Hepatocyte (in vitro differentiated cells): ENCODE measurements at regions not wholly inside any gene's neighbourhood (a gene's known extent, or its start where the extent isn't known, plus 50 kb on each side); places are given as distances from the start of the nearest gene placed in this dataset.
"Not testable (repeated sequence)": the region's sequence is repeated elsewhere in the genome, so short reads cannot be mapped to it uniquely, and the experiment has no call there.

Experiments used
- DNase-seq: peaks from one replicate; pipeline ENCODE4 v3.0.0-alpha.2; 2016; ENCODE audit warnings: low spot score
- H2AFZ ChIP-seq: fragments of 200-600 bp; sonication (generic); 2 replicates; pipeline ENCODE4 v1.6.0; 2016; ENCODE audit warnings: antibody characterized with exemption, mild to moderate bottlenecking
- H3K27ac ChIP-seq: fragments of 200-600 bp; sonication (generic); 2 replicates; pipeline ENCODE4 v1.5.1; 2016; ENCODE audit warnings: mild to moderate bottlenecking
- H3K27me3 ChIP-seq: fragments of 200-600 bp; sonication (generic); 2 replicates; pipeline ENCODE4 v1.6.1; 2016
- H3K36me3 ChIP-seq: fragments of 200-600 bp; sonication (generic); replicated peaks from 2 replicates; pipeline ENCODE4 v1.5.1; 2016; ENCODE audit warnings: low read depth; ENCODE audit not compliant: insufficient read depth
- H3K4me1 ChIP-seq: fragments of 200-600 bp; sonication (generic); 2 replicates; pipeline ENCODE4 v1.5.1; 2016; ENCODE audit warnings: mild to moderate bottlenecking, moderate library complexity; ENCODE audit not compliant: insufficient read depth
- H3K4me2 ChIP-seq: fragments of 200-600 bp; sonication (generic); 2 replicates; pipeline ENCODE4 v1.6.0; 2016
- H3K4me3 ChIP-seq: fragments of 200-600 bp; sonication (generic); 2 replicates; pipeline ENCODE4 v1.5.1; 2016; ENCODE audit warnings: mild to moderate bottlenecking
- H3K79me2 ChIP-seq: fragments of 200-600 bp; sonication (generic); 2 replicates; pipeline ENCODE4 v1.6.0; 2017; ENCODE audit warnings: mild to moderate bottlenecking
- H3K9me2 ChIP-seq: fragments of 200-600 bp; sonication (generic); replicated peaks from 2 replicates; pipeline ENCODE4 v1.6.0; 2017; ENCODE audit warnings: mild to moderate bottlenecking; ENCODE audit not compliant: insufficient read depth
- H3K9me3 ChIP-seq: fragments of 200-600 bp; sonication (generic); 2 replicates; pipeline ENCODE4 v1.5.1; 2016; ENCODE audit warnings: low read depth, mild to moderate bottlenecking
- H4K20me1 ChIP-seq: fragments of 200-600 bp; sonication (generic); 2 replicates; pipeline ENCODE4 v1.6.0; 2016; ENCODE audit warnings: mild to moderate bottlenecking; ENCODE audit not compliant: insufficient read depth, poor library complexity, severe bottlenecking
- EZH2 ChIP-seq: fragments of 200-600 bp; sonication (generic); IDR thresholded peaks from 2 replicates; pipeline ENCODE4 v1.6.1; 2016; ENCODE audit warnings: antibody characterized with exemption, mild to moderate bottlenecking, borderline replicate concordance
- EZH2phosphoT487 ChIP-seq: fragments of 200-600 bp; sonication (generic); IDR thresholded peaks from one replicate; pipeline ENCODE4 v1.6.1; 2018; ENCODE audit warnings: antibody characterized with exemption, mild to moderate bottlenecking, low read depth, moderate library complexity; ENCODE audit not compliant: unreplicated experiment, severe bottlenecking
- WGBS: methylation state at CpG from one replicate; pipeline ENCODE4 v1.1.6; 2016; ENCODE audit warnings: low lambda C conversion rate; ENCODE audit errors: missing lambda C conversion rate; 5-methylcytosine and 5-hydroxymethylcytosine counted together
- TF ChIP-seq, protein P1 (sequence below): fragments of 200-600 bp; sonication (generic); IDR thresholded peaks from 2 replicates; pipeline ENCODE4 v1.5.1; 2016; ENCODE audit warnings: antibody characterized with exemption, mild to moderate bottlenecking; ENCODE audit not compliant: poor library complexity

DNA sequence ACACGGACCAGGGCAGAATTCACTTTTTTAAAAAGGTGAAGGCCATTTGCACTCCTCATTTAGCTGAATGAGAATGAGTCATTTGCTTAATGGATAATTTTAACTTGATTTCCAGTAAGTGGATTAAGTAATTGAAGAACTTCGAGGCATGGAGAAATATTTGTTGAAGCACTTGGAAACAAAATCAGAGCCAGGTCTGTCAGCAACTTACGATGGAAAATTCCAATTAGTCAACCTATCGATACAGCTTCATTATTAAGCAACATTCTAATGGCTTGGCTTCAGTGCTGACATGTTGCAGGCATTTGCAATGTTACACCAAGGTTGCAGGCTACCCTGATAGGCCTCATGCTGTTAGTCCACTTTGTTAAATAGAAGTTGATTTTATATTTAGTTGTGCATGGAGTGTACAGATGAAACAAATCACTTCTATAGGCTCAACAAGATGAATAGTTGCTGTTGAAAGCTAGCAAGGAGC lies 423.5 kb upstream of the SLC35B3 start:
- no peak for DNase-seq
- no peaks in the 10 kb centered on the region for H3K27me3 ChIP-seq
- H3K4me2 ChIP-seq, result no peak overlapping the region
- no peaks in the 10 kb centered on the region for H3K36me3 ChIP-seq
- H3K4me3 ChIP-seq, result no peak overlapping the region
- H3K4me1 ChIP-seq, result no peaks in the 10 kb centered on the region
- H3K9me2 ChIP-seq, result no peaks in the 10 kb centered on the region
- WGBS, result 86% methylated on average over 4 of the region's 4 CpGs
- TF ChIP-seq, protein P1, sequence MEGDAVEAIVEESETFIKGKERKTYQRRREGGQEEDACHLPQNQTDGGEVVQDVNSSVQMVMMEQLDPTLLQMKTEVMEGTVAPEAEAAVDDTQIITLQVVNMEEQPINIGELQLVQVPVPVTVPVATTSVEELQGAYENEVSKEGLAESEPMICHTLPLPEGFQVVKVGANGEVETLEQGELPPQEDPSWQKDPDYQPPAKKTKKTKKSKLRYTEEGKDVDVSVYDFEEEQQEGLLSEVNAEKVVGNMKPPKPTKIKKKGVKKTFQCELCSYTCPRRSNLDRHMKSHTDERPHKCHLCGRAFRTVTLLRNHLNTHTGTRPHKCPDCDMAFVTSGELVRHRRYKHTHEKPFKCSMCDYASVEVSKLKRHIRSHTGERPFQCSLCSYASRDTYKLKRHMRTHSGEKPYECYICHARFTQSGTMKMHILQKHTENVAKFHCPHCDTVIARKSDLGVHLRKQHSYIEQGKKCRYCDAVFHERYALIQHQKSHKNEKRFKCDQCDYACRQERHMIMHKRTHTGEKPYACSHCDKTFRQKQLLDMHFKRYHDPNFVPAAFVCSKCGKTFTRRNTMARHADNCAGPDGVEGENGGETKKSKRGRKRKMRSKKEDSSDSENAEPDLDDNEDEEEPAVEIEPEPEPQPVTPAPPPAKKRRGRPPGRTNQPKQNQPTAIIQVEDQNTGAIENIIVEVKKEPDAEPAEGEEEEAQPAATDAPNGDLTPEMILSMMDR, result no peak
- TF ChIP-seq EZH2phosphoT487 (no peak), EZH2 (no peak)
- H3K9me3 ChIP-seq, result no peaks in the 10 kb centered on the region
- no peaks in the 10 kb centered on the region for H4K20me1 ChIP-seq
- H2AFZ ChIP-seq, result no peak overlapping the region
- no peak overlapping the region for H3K27ac ChIP-seq
- H3K79me2 ChIP-seq, result no peaks in the 10 kb centered on the region

DNA sequence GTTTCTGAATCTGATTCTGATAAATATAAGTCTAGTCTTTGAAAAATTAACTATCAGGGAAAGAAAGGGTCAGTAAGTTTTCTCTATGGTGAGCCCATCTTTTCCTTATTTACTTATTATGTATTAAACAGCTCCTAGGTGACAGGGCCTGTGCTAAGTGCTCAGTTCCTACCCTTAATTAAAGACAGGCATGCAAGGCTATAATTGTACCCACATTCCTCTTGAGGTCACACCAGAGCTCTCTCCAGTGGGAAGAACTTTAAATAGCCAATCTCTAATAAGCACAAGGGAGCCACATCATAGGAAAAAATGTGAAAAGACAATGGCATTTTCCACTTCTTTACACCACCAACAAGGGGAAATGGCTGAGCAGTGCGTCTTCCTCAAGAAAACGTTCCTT lies 421.8 kb upstream of the SLC35B3 start:
- H3K27ac ChIP-seq, result no peak overlapping the region
- no peaks in the 10 kb centered on the region for H3K79me2 ChIP-seq
- H3K4me3 ChIP-seq, result no peak overlapping the region
- peaks cover 6% of the 10 kb centered on the region for H3K4me1 ChIP-seq
- no peaks in the 10 kb centered on the region for H3K27me3 ChIP-seq
- no peak overlapping the region for H2AFZ ChIP-seq
- no peaks in the 10 kb centered on the region for H3K9me3 ChIP-seq
- H3K36me3 ChIP-seq, result no peaks in the 10 kb centered on the region
- H3K4me2 ChIP-seq, result no peak overlapping the region
- no peaks in the 10 kb centered on the region for H3K9me2 ChIP-seq
- WGBS, result 87% methylated on average over 2 of the region's 2 CpGs
- no peaks in the 10 kb centered on the region for H4K20me1 ChIP-seq
- DNase-seq, result no peak
- no peak for TF ChIP-seq EZH2phosphoT487

GRCh38 chr6:8855411-8855810 lies 420.1 kb upstream of the SLC35B3 start:
- Histone ChIP-seq H3K9me2 (no peaks in the 10 kb centered on the region), H3K4me1 (peaks cover 6% of the 10 kb centered on the region), H3K27me3 (no peaks in the 10 kb centered on the region), H3K79me2 (no peaks in the 10 kb centered on the region), H4K20me1 (no peaks in the 10 kb centered on the region), H3K27ac (no peak overlapping the region), H2AFZ (no peak overlapping the region), H3K4me2 (no peak overlapping the region), H3K36me3 (no peaks in the 10 kb centered on the region), H3K9me3 (no peaks in the 10 kb centered on the region), H3K4me3 (no peak overlapping the region)
- TF ChIP-seq EZH2, result no peak
- TF ChIP-seq, protein P1, result no peak
- TF ChIP-seq EZH2phosphoT487, result no peak
- no peak for DNase-seq
- 35% methylated on average over 4 of the region's 4 CpGs for WGBS

GRCh38 chr6:8852332-8852731 lies 417.0 kb upstream of the SLC35B3 start:
- H4K20me1 ChIP-seq, result no peaks in the 10 kb centered on the region
- no peak for DNase-seq
- H3K4me2 ChIP-seq, result no peak overlapping the region
- H3K4me1 ChIP-seq, result peaks cover 6% of the 10 kb centered on the region
- no peak overlapping the region for H2AFZ ChIP-seq
- no peaks in the 10 kb centered on the region for H3K9me3 ChIP-seq
- H3K27ac ChIP-seq, result no peak overlapping the region
- TF ChIP-seq EZH2, result no peak
- TF ChIP-seq EZH2phosphoT487, result no peak
- TF ChIP-seq, protein P1, result no peak
- no peaks in the 10 kb centered on the region for H3K36me3 ChIP-seq
- H3K79me2 ChIP-seq, result no peaks in the 10 kb centered on the region
- 49% methylated on average over 3 of the region's 3 CpGs for WGBS
- no peak overlapping the region for H3K4me3 ChIP-seq
- H3K27me3 ChIP-seq, result no peaks in the 10 kb centered on the region
- no peaks in the 10 kb centered on the region for H3K9me2 ChIP-seq

DNA sequence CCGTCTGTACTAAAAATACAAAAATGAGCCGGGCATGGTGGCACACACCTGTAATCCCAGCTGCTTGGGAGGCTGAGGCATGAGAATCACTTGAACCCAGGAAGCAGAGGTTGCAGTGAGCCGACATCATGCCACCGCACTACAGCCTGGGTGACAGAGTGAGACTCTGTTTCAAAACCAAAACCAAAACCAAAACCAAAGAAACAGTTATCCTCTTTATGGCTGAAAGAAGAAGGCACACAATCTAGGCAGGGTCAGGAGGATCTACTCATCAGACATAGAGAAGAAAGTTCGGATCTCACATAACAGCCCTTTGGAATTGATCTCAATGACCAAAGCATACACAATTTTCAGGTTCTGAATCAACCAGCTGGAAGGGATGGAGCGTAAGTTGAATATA lies 411.3 kb upstream of the SLC35B3 start:
- not testable (repeated sequence) for H3K27ac ChIP-seq, H4K20me1 ChIP-seq, H3K4me1 ChIP-seq, H2AFZ ChIP-seq, H3K9me2 ChIP-seq, H3K36me3 ChIP-seq, H3K79me2 ChIP-seq, DNase-seq, H3K27me3 ChIP-seq, H3K9me3 ChIP-seq, H3K4me2 ChIP-seq, H3K4me3 ChIP-seq
- 91% methylated on average over 6 of the region's 6 CpGs for WGBS
